ENCODE measurements at regions not wholly inside any gene's neighbourhood (a gene's known extent, or its start where the extent isn't known, plus 50 kb on each side); places are given as distances from the start of the nearest gene placed in this dataset.

GRCh38 chr5:70585996-70586395 is 170.8 kb downstream of the GTF2H2C_2 start:
- peak in 1 of 3 experiments; percentile 6 for DNase-seq (ENCODE audit: low read depth in 3 of 3)

Measured in stimulated activated CD4-positive, alpha-beta T cell treated with anti-CD3 and anti-CD28 coated beads, TNF-alpha, amount 100 ng/mL, for 24 hours (primary cell).